NCI-H2196 (cell line): ENCODE measurements at regions not wholly inside any gene's neighbourhood (a gene's known extent, or its start where the extent isn't known, plus 50 kb on each side); places are given as distances from the start of the nearest gene placed in this dataset.

Experiments used
- DNase-seq: peaks from one replicate; lab custom pipeline; 2025; ENCODE audit not compliant: unreplicated experiment; lab: John Stamatoyannopoulos, UW

GRCh38 chr2:8462280-8462679, 219.6 kb upstream of the ID2 start:
- no peak for DNase-seq

GRCh38 chr2:8462899-8463648, 218.8 kb upstream of the ID2 start:
- no peak for DNase-seq

GRCh38 chr2:8465560-8465959, 216.3 kb upstream of the ID2 start:
- no peak for DNase-seq

- DNase-seq: no peak
Observed at GRCh38 chr2:8469709-8470493, 212.0 kb upstream of the ID2 start.

- no peak for DNase-seq
Observed at GRCh38 chr2:8472545-8473323, 209.1 kb upstream of the ID2 start.

GRCh38 chr2:8475349-8476031, 206.4 kb upstream of the ID2 start:
- no peak for DNase-seq

- DNase-seq: no peak
Observed at GRCh38 chr2:8477552-8478470, 204.0 kb upstream of the ID2 start.

GRCh38 chr2:8478471-8478793, 203.4 kb upstream of the ID2 start:
- no peak for DNase-seq

- no peak for DNase-seq
Observed at GRCh38 chr2:8479298-8479697, 202.6 kb upstream of the ID2 start.

GRCh38 chr2:8480915-8481314, 200.9 kb upstream of the ID2 start:
- DNase-seq: no peak

GRCh38 chr2:8481463-8482009, 200.3 kb upstream of the ID2 start:
- no peak for DNase-seq

- DNase-seq: no peak
Observed at GRCh38 chr2:8482432-8482831, 199.4 kb upstream of the ID2 start.

GRCh38 chr2:8484502-8485283, 197.2 kb upstream of the ID2 start:
- DNase-seq: no peak

GRCh38 chr2:8485736-8486135, 196.1 kb upstream of the ID2 start:
- no peak for DNase-seq

- DNase-seq: no peak
Observed at GRCh38 chr2:8486141-8486540, 195.7 kb upstream of the ID2 start.

GRCh38 chr2:8487461-8487932, 194.4 kb upstream of the ID2 start:
- DNase-seq: no peak

- DNase-seq: no peak
Observed at GRCh38 chr2:8488001-8488738, 193.7 kb upstream of the ID2 start.

GRCh38 chr2:8489221-8489620, 192.6 kb upstream of the ID2 start:
- no peak for DNase-seq
